SU-DHL-6 (cell line): ENCODE measurements at regions not wholly inside any gene's neighbourhood (a gene's known extent, or its start where the extent isn't known, plus 50 kb on each side); places are given as distances from the start of the nearest gene placed in this dataset.

Experiments used
- CTCF ChIP-seq: fragments of 200-600 bp; sonication (generic); IDR thresholded peaks from one replicate; pipeline ENCODE4 v1.5.1; 2017; ENCODE audit warnings: antibody characterized with exemption, mild to moderate bottlenecking, low read length, moderate library complexity; ENCODE audit not compliant: insufficient read depth, poor library complexity, severe bottlenecking
- EZH2phosphoT487 ChIP-seq: fragments of 200-600 bp; sonication (generic), shearing (Covaris generic); conservative IDR thresholded peaks from 2 replicates; pipeline ENCODE4 v1.6.1; 2018; ENCODE audit warnings: mild to moderate bottlenecking, antibody characterized with exemption, low read length, moderate library complexity, mixed read lengths

GRCh38 chr1:25033828-25034705, 104.0 kb upstream of the RUNX3 start:
- TF ChIP-seq CTCF (no peak), EZH2phosphoT487 (no peak)
